OCI-LY7 (cell line): ENCODE measurements at regions not wholly inside any gene's neighbourhood (a gene's known extent, or its start where the extent isn't known, plus 50 kb on each side); places are given as distances from the start of the nearest gene placed in this dataset.

Experiments
- CTCF ChIP-seq: fragments of 200-600 bp; sonication (generic); conservative IDR thresholded peaks from 2 replicates; pipeline ENCODE4 v1.5.1; 2014; ENCODE audit warnings: mild to moderate bottlenecking, antibody characterized with exemption, low read length, moderate library complexity, mixed read lengths
- EZH2phosphoT487 ChIP-seq: fragments of 200-600 bp; sonication (generic); IDR thresholded peaks from 2 replicates; pipeline ENCODE4 v1.6.1; 2018; ENCODE audit warnings: low read depth, borderline replicate concordance, mild to moderate bottlenecking, mixed run types, antibody characterized with exemption, low read length, moderate library complexity, mixed read lengths

GRCh38 chr6:23503173-23503572, 622.8 kb upstream of the NRSN1 start:
- TF ChIP-seq CTCF (no peak), EZH2phosphoT487 (no peak)
